SU-DHL-6 (cell line): ENCODE measurements at regions not wholly inside any gene's neighbourhood (a gene's known extent, or its start where the extent isn't known, plus 50 kb on each side); places are given as distances from the start of the nearest gene placed in this dataset.

Experiments
- H2AFZ ChIP-seq: fragments of 200-600 bp; sonication (generic); 2 replicates; pipeline ENCODE4 v1.6.1; 2014; ENCODE audit warnings: low read depth, mild to moderate bottlenecking, moderate library complexity, mixed read lengths, antibody characterized with exemption, low read length; ENCODE audit not compliant: severe bottlenecking
- H3F3A ChIP-seq: fragments of 200-600 bp; shearing (Covaris generic); 2 replicates; pipeline ENCODE4 v1.6.0; 2016; ENCODE audit warnings: antibody characterized with exemption, mild to moderate bottlenecking; ENCODE audit not compliant: insufficient read depth
- H3K27ac ChIP-seq: fragments of 200-600 bp; sonication (generic); 2 replicates; pipeline ENCODE4 v1.5.1; 2016; ENCODE audit warnings: low read depth, mild to moderate bottlenecking, low read length, moderate library complexity, mixed read lengths
- H3K27me3 ChIP-seq: fragments of 200-600 bp; sonication (generic), shearing (Covaris generic); 2 replicates; pipeline ENCODE4 v1.6.0; 2014; ENCODE audit warnings: mild to moderate bottlenecking, low read length
- H3K36me3 ChIP-seq: fragments of 200-600 bp; sonication (generic); 2 replicates; pipeline ENCODE4 v1.6.1; 2014; ENCODE audit warnings: mild to moderate bottlenecking, low read length, mixed read lengths
- H3K4me2 ChIP-seq: fragments of 300-600, 200-600 bp; shearing (Covaris generic), sonication (generic); 2 replicates; pipeline ENCODE4 v1.6.0; 2014; ENCODE audit warnings: low read length, low read depth, mild to moderate bottlenecking; ENCODE audit not compliant: poor library complexity, severe bottlenecking
- H3K4me3 ChIP-seq: fragments of 200-600 bp; sonication (generic); 2 replicates; pipeline ENCODE4 v1.5.1; 2014; ENCODE audit warnings: antibody characterized with exemption, low read length, mild to moderate bottlenecking, mixed read lengths; ENCODE audit not compliant: insufficient read depth, poor library complexity, severe bottlenecking
- H3K79me2 ChIP-seq: fragments of 200-600 bp; sonication (generic); 2 replicates; pipeline ENCODE4 v1.6.1; 2014; ENCODE audit warnings: mild to moderate bottlenecking, low read length, moderate library complexity; ENCODE audit not compliant: insufficient read depth
- H3K9ac ChIP-seq: fragments of 200-600 bp; sonication (generic); 2 replicates; pipeline ENCODE4 v1.7.0; 2014; ENCODE audit warnings: mild to moderate bottlenecking, low read length
- H3K9me2 ChIP-seq: fragments of 200-600 bp; sonication (generic); replicated peaks from 2 replicates; pipeline ENCODE4 v1.6.1; 2014; ENCODE audit warnings: low read length; ENCODE audit not compliant: insufficient read depth
- H3K9me3 ChIP-seq: fragments of 200-600 bp; sonication (generic); 2 replicates; pipeline ENCODE4 v1.6.1; 2014; ENCODE audit warnings: low read length, mixed read lengths; ENCODE audit not compliant: insufficient read depth
- H4K20me1 ChIP-seq: fragments of 200-600 bp; sonication (generic); 2 replicates; pipeline ENCODE4 v1.6.1; 2014; ENCODE audit warnings: low read depth, mild to moderate bottlenecking, antibody characterized with exemption, low read length, moderate library complexity, mixed read lengths
- CTCF ChIP-seq: fragments of 200-600 bp; sonication (generic); IDR thresholded peaks from one replicate; pipeline ENCODE4 v1.5.1; 2017; ENCODE audit warnings: antibody characterized with exemption, mild to moderate bottlenecking, low read length, moderate library complexity; ENCODE audit not compliant: insufficient read depth, poor library complexity, severe bottlenecking
- EZH2phosphoT487 ChIP-seq: fragments of 200-600 bp; sonication (generic), shearing (Covaris generic); conservative IDR thresholded peaks from 2 replicates; pipeline ENCODE4 v1.6.1; 2018; ENCODE audit warnings: mild to moderate bottlenecking, antibody characterized with exemption, low read length, moderate library complexity, mixed read lengths

GRCh38 chr5:173741729-173742431 is 125.4 kb upstream of the BOD1 start:
- H3K79me2 ChIP-seq: no peaks in the 10 kb centered on the region

GRCh38 chr5:173742432-173742816 is 126.0 kb upstream of the BOD1 start:
- no peak overlapping the region for H3K4me3 ChIP-seq
- no peaks in the 10 kb centered on the region for H3K9me2 ChIP-seq
- H3K27ac ChIP-seq: peak overlapping the region; percentile 20; the same call in 1 of the 2 replicates
- peak overlapping the region; percentile 30 for H3K4me2 ChIP-seq
- H3K79me2 ChIP-seq: no peaks in the 10 kb centered on the region
- H3K27me3 ChIP-seq: no peaks in the 10 kb centered on the region
- H4K20me1 ChIP-seq: no peaks in the 10 kb centered on the region
- H3K9me3 ChIP-seq: no peaks in the 10 kb centered on the region
- TF ChIP-seq CTCF: no peak
- TF ChIP-seq EZH2phosphoT487: no peak
- no peak overlapping the region for H3K9ac ChIP-seq
- H2AFZ ChIP-seq: no peak overlapping the region
- no peaks in the 10 kb centered on the region for H3K36me3 ChIP-seq
- H3F3A ChIP-seq: peaks cover 29% of the 10 kb centered on the region

More at GRCh38 chr5:173741729-173742431, 125.4 kb upstream of the BOD1 start:
- Histone ChIP-seq H3K9me3 (no peaks in the 10 kb centered on the region), H3F3A (peaks cover 27% of the 10 kb centered on the region), H2AFZ (no peak overlapping the region), H4K20me1 (no peaks in the 10 kb centered on the region), H3K27ac (peak overlapping the region; percentile 20; the same call in 1 of the 2 replicates), H3K36me3 (no peaks in the 10 kb centered on the region), H3K27me3 (no peaks in the 10 kb centered on the region), H3K4me3 (no peak overlapping the region), H3K9me2 (no peaks in the 10 kb centered on the region), H3K9ac (no peak overlapping the region), H3K4me2 (peak overlapping the region; percentile 30)
- TF ChIP-seq CTCF: no peak
- no peak for TF ChIP-seq EZH2phosphoT487

- peak overlapping the region; percentile 92 for H3K27ac ChIP-seq
- no peaks in the 10 kb centered on the region for H3K27me3 ChIP-seq
- H4K20me1 ChIP-seq: no peaks in the 10 kb centered on the region
- H3K9me3 ChIP-seq: no peaks in the 10 kb centered on the region
- no peak overlapping the region for H2AFZ ChIP-seq
- H3F3A ChIP-seq: peaks cover 27% of the 10 kb centered on the region
- H3K4me3 ChIP-seq: peak overlapping the region; percentile 43
- H3K9me2 ChIP-seq: no peaks in the 10 kb centered on the region
- peak overlapping the region; percentile 46 for H3K9ac ChIP-seq
- no peaks in the 10 kb centered on the region for H3K79me2 ChIP-seq
- TF ChIP-seq CTCF: no peak
- TF ChIP-seq EZH2phosphoT487: no peak
- peak overlapping the region; percentile 63 for H3K4me2 ChIP-seq
- no peaks in the 10 kb centered on the region for H3K36me3 ChIP-seq
Observed at GRCh38 chr5:173743641-173744343, 127.3 kb upstream of the BOD1 start.
